ENCODE measurements at regions not wholly inside any gene's neighbourhood (a gene's known extent, or its start where the extent isn't known, plus 50 kb on each side); places are given as distances from the start of the nearest gene placed in this dataset.
"Not testable (repeated sequence)": the region's sequence is repeated elsewhere in the genome, so short reads cannot be mapped to it uniquely, and the experiment has no call there.

- no peaks in the 10 kb centered on the region for H3K36me3 Mint-ChIP-seq (ENCODE audit: low read depth)
- no peaks in the 10 kb centered on the region for H3K9me3 Mint-ChIP-seq
- no peaks in the 10 kb centered on the region for H3K4me1 Mint-ChIP-seq (ENCODE audit: low read depth)
- ChIA-PET POLR2A (no interaction called here), CTCF (no interaction called here)
- ATAC-seq, result no peak
- no peak overlapping the region for H3K27ac Mint-ChIP-seq
- intact Hi-C loops (cut with micrococcal nuclease), result no loop called here
- TF ChIP-seq CTCF (IDR thresholded peaks at IDR 0.05), result no peak
- DNase-seq, result no peak
- no peak overlapping the region for H3K4me3 Mint-ChIP-seq
- no peaks in the 10 kb centered on the region for H3K27me3 Mint-ChIP-seq
These were observed 217.0 kb upstream of the PIEZO2 start for GRCh38 chr18:11366410-11366809.

GRCh38 chr18:11362856-11363255 lies 213.5 kb upstream of the PIEZO2 start:
- no peaks in the 10 kb centered on the region for H3K4me1 Mint-ChIP-seq (ENCODE audit: low read depth)
- no peaks in the 10 kb centered on the region for H3K9me3 Mint-ChIP-seq
- TF ChIP-seq CTCF (IDR thresholded peaks at IDR 0.05), result no peak
- ChIA-PET CTCF (no interaction called here), POLR2A (no interaction called here)
- no peaks in the 10 kb centered on the region for H3K36me3 Mint-ChIP-seq (ENCODE audit: low read depth)
- H3K4me3 Mint-ChIP-seq, result no peak overlapping the region
- H3K27me3 Mint-ChIP-seq, result no peaks in the 10 kb centered on the region
- intact Hi-C loops (cut with micrococcal nuclease), result no loop called here
- ATAC-seq (no peak), DNase-seq (no peak)
- H3K27ac Mint-ChIP-seq, result no peak overlapping the region

GRCh38 chr18:11361862-11362261 lies 212.5 kb upstream of the PIEZO2 start:
- intact Hi-C loops (cut with micrococcal nuclease); H3K4me1 Mint-ChIP-seq (ENCODE audit: low read depth); H3K9me3 Mint-ChIP-seq; H3K27me3 Mint-ChIP-seq; POLR2A ChIA-PET; ATAC-seq; H3K36me3 Mint-ChIP-seq (ENCODE audit: low read depth); CTCF ChIA-PET; DNase-seq; H3K27ac Mint-ChIP-seq; H3K4me3 Mint-ChIP-seq: not testable (repeated sequence)

GRCh38 chr18:11357678-11358077 lies 208.3 kb upstream of the PIEZO2 start:
- no peak for DNase-seq
- no peak overlapping the region for H3K4me3 Mint-ChIP-seq
- TF ChIP-seq CTCF (IDR thresholded peaks at IDR 0.05), result no peak
- H3K4me1 Mint-ChIP-seq (ENCODE audit: low read depth), result no peaks in the 10 kb centered on the region
- ATAC-seq, result no peak
- intact Hi-C loops (cut with micrococcal nuclease), result no loop called here
- no peaks in the 10 kb centered on the region for H3K27me3 Mint-ChIP-seq
- no peaks in the 10 kb centered on the region for H3K36me3 Mint-ChIP-seq (ENCODE audit: low read depth)
- no peaks in the 10 kb centered on the region for H3K9me3 Mint-ChIP-seq
- H3K27ac Mint-ChIP-seq, result no peak overlapping the region
- ChIA-PET CTCF (no interaction called here), POLR2A (no interaction called here)

- DNase-seq; CTCF ChIA-PET; H3K4me3 Mint-ChIP-seq; H3K4me1 Mint-ChIP-seq (ENCODE audit: low read depth); H3K9me3 Mint-ChIP-seq; H3K36me3 Mint-ChIP-seq (ENCODE audit: low read depth); H3K27me3 Mint-ChIP-seq; ATAC-seq; POLR2A ChIA-PET; intact Hi-C loops (cut with micrococcal nuclease); H3K27ac Mint-ChIP-seq: not testable (repeated sequence)
These were observed 195.2 kb upstream of the PIEZO2 start for GRCh38 chr18:11344576-11344975.

GRCh38 chr18:11343096-11343495 lies 193.7 kb upstream of the PIEZO2 start:
- CTCF ChIA-PET, result no interaction called here
- Mint-ChIP-seq H3K27ac (no peak overlapping the region), H3K4me1 (ENCODE audit: low read depth) (no peaks in the 10 kb centered on the region), H3K4me3 (no peak overlapping the region), H3K27me3 (peaks cover 2% of the 10 kb centered on the region), H3K36me3 (ENCODE audit: low read depth) (no peaks in the 10 kb centered on the region), H3K9me3 (peaks cover 8% of the 10 kb centered on the region)
- no peak for TF ChIP-seq CTCF (IDR thresholded peaks at IDR 0.05)
- DNase-seq (no peak), ATAC-seq (no peak)
- intact Hi-C loops (cut with micrococcal nuclease), result no loop called here
- POLR2A ChIA-PET, result no interaction called here

GRCh38 chr18:11342115-11342514 lies 192.7 kb upstream of the PIEZO2 start:
- intact Hi-C loops (cut with micrococcal nuclease); DNase-seq; H3K36me3 Mint-ChIP-seq (ENCODE audit: low read depth); ATAC-seq; H3K9me3 Mint-ChIP-seq; H3K27me3 Mint-ChIP-seq; H3K4me3 Mint-ChIP-seq; POLR2A ChIA-PET; H3K27ac Mint-ChIP-seq; H3K4me1 Mint-ChIP-seq (ENCODE audit: low read depth); CTCF ChIA-PET: not testable (repeated sequence)
